Adipocyte (in vitro differentiated cells): ENCODE measurements at regions not wholly inside any gene's neighbourhood (a gene's known extent, or its start where the extent isn't known, plus 50 kb on each side); places are given as distances from the start of the nearest gene placed in this dataset.

Source experiments
- DNase-seq: peaks from one replicate; pipeline ENCODE4 v3.0.0-alpha.2; 2015; ENCODE audit warnings: low read depth
- H3K27me3 ChIP-seq: replicated peaks from 2 replicates; pipeline ENCODE4 v1.7.0; 2013; ENCODE audit warnings: mild to moderate bottlenecking, low read length, moderate library complexity; ENCODE audit not compliant: control insufficient read depth, insufficient read depth
- H3K36me3 ChIP-seq: 2 replicates; pipeline ENCODE4 v1.7.0; 2013; ENCODE audit warnings: low read length, mild to moderate bottlenecking, moderate library complexity; ENCODE audit not compliant: control insufficient read depth, insufficient read depth, severe bottlenecking
- H3K4me1 ChIP-seq: 2 replicates; pipeline ENCODE4 v1.7.0; 2013; ENCODE audit warnings: mild to moderate bottlenecking, low read length, moderate library complexity; ENCODE audit not compliant: control insufficient read depth, insufficient read depth
- H3K4me3 ChIP-seq: 2 replicates; pipeline ENCODE4 v1.7.0; 2013; ENCODE audit warnings: mild to moderate bottlenecking, low read length, moderate library complexity
- H3K9ac ChIP-seq: 2 replicates; pipeline ENCODE4 v1.7.0; 2013; ENCODE audit warnings: mild to moderate bottlenecking, low read length, moderate library complexity
- H3K9me3 ChIP-seq: 2 replicates; pipeline ENCODE4 v1.7.0; 2013; ENCODE audit warnings: mild to moderate bottlenecking, low read length, moderate library complexity; ENCODE audit not compliant: control insufficient read depth

GRCh38 chr15:57881361-57881760, 174.8 kb downstream of the POLR2M start:
- peak; percentile 71 for DNase-seq
- H3K9me3 ChIP-seq: no peaks in the 10 kb centered on the region
- no peaks in the 10 kb centered on the region for H3K4me1 ChIP-seq
- H3K9ac ChIP-seq: no peak overlapping the region
- peaks cover 41% of the 10 kb centered on the region for H3K27me3 ChIP-seq
- no peak overlapping the region for H3K4me3 ChIP-seq
- no peaks in the 10 kb centered on the region for H3K36me3 ChIP-seq

- Histone ChIP-seq H3K4me1 (no peaks in the 10 kb centered on the region), H3K36me3 (no peaks in the 10 kb centered on the region), H3K4me3 (no peak overlapping the region), H3K9ac (no peak overlapping the region), H3K9me3 (no peaks in the 10 kb centered on the region), H3K27me3 (peaks cover 47% of the 10 kb centered on the region)
- no peak for DNase-seq
Measured at GRCh38 chr15:57881972-57882371, 175.5 kb downstream of the POLR2M start.

- Histone ChIP-seq H3K4me1 (no peaks in the 10 kb centered on the region), H3K36me3 (no peaks in the 10 kb centered on the region), H3K9me3 (no peaks in the 10 kb centered on the region), H3K9ac (no peak overlapping the region), H3K27me3 (peaks cover 54% of the 10 kb centered on the region), H3K4me3 (no peak overlapping the region)
- peak; percentile 31 for DNase-seq
Measured at GRCh38 chr15:57883701-57884100, 177.2 kb downstream of the POLR2M start.

GRCh38 chr15:57884936-57885335, 178.4 kb downstream of the POLR2M start:
- Histone ChIP-seq H3K9ac (no peak overlapping the region), H3K36me3 (no peaks in the 10 kb centered on the region), H3K4me3 (no peak overlapping the region), H3K4me1 (no peaks in the 10 kb centered on the region), H3K27me3 (peaks cover 54% of the 10 kb centered on the region), H3K9me3 (no peaks in the 10 kb centered on the region)
- no peak for DNase-seq

GRCh38 chr15:57885435-57885834, 178.9 kb downstream of the POLR2M start:
- Histone ChIP-seq H3K36me3 (no peaks in the 10 kb centered on the region), H3K4me3 (no peak overlapping the region), H3K27me3 (peaks cover 54% of the 10 kb centered on the region), H3K9me3 (no peaks in the 10 kb centered on the region), H3K9ac (no peak overlapping the region), H3K4me1 (no peaks in the 10 kb centered on the region)
- DNase-seq: no peak

- H3K36me3 ChIP-seq: no peaks in the 10 kb centered on the region
- peaks cover 48% of the 10 kb centered on the region for H3K27me3 ChIP-seq
- peaks cover 11% of the 10 kb centered on the region for H3K9me3 ChIP-seq
- H3K9ac ChIP-seq: no peak overlapping the region
- no peak for DNase-seq
- no peak overlapping the region for H3K4me3 ChIP-seq
- H3K4me1 ChIP-seq: no peaks in the 10 kb centered on the region
Measured at GRCh38 chr15:57887825-57888224, 177.7 kb downstream of the ALDH1A2 start.

- Histone ChIP-seq H3K4me3 (no peak overlapping the region), H3K36me3 (no peaks in the 10 kb centered on the region), H3K27me3 (peaks cover 29% of the 10 kb centered on the region), H3K4me1 (no peaks in the 10 kb centered on the region), H3K9me3 (peaks cover 11% of the 10 kb centered on the region), H3K9ac (no peak overlapping the region)
- DNase-seq: peak; percentile 29
Measured at GRCh38 chr15:57890351-57890750, 175.2 kb downstream of the ALDH1A2 start.

GRCh38 chr15:57890878-57891277, 174.6 kb downstream of the ALDH1A2 start:
- H3K36me3 ChIP-seq: no peaks in the 10 kb centered on the region
- no peak for DNase-seq
- no peak overlapping the region for H3K4me3 ChIP-seq
- no peaks in the 10 kb centered on the region for H3K4me1 ChIP-seq
- H3K9ac ChIP-seq: no peak overlapping the region
- H3K9me3 ChIP-seq: peaks cover 11% of the 10 kb centered on the region
- peaks cover 23% of the 10 kb centered on the region for H3K27me3 ChIP-seq

- no peak overlapping the region for H3K4me3 ChIP-seq
- H3K27me3 ChIP-seq: peaks cover 10% of the 10 kb centered on the region
- H3K36me3 ChIP-seq: no peaks in the 10 kb centered on the region
- no peaks in the 10 kb centered on the region for H3K4me1 ChIP-seq
- H3K9ac ChIP-seq: no peak overlapping the region
- DNase-seq: no peak
- H3K9me3 ChIP-seq: peaks cover 11% of the 10 kb centered on the region
Measured at GRCh38 chr15:57892181-57892580, 173.3 kb downstream of the ALDH1A2 start.

GRCh38 chr15:57893040-57893439, 172.5 kb downstream of the ALDH1A2 start:
- H3K27me3 ChIP-seq: peaks cover 5% of the 10 kb centered on the region
- no peak for DNase-seq
- H3K9ac ChIP-seq: no peak overlapping the region
- H3K36me3 ChIP-seq: no peaks in the 10 kb centered on the region
- peaks cover 2% of the 10 kb centered on the region for H3K4me1 ChIP-seq
- H3K9me3 ChIP-seq: peaks cover 11% of the 10 kb centered on the region
- H3K4me3 ChIP-seq: no peak overlapping the region

GRCh38 chr15:57895291-57895690, 170.2 kb downstream of the ALDH1A2 start:
- Histone ChIP-seq H3K27me3 (peaks cover 5% of the 10 kb centered on the region), H3K4me3 (no peak overlapping the region), H3K9me3 (peaks cover 11% of the 10 kb centered on the region), H3K36me3 (no peaks in the 10 kb centered on the region), H3K9ac (no peak overlapping the region), H3K4me1 (peaks cover 6% of the 10 kb centered on the region)
- DNase-seq: no peak

- Histone ChIP-seq H3K9me3 (peaks cover 11% of the 10 kb centered on the region), H3K4me1 (peaks cover 6% of the 10 kb centered on the region), H3K4me3 (no peak overlapping the region), H3K27me3 (peaks cover 5% of the 10 kb centered on the region), H3K9ac (no peak overlapping the region), H3K36me3 (no peaks in the 10 kb centered on the region)
- no peak for DNase-seq
Measured at GRCh38 chr15:57896114-57896513, 169.4 kb downstream of the ALDH1A2 start.
